HCEC 1CT (cell line): ENCODE measurements at regions not wholly inside any gene's neighbourhood (a gene's known extent, or its start where the extent isn't known, plus 50 kb on each side); places are given as distances from the start of the nearest gene placed in this dataset.
A peak's percentile ranks its signal among the peaks of the same experiment; 100 is the strongest.

Source experiments
- DNase-seq: peaks from one replicate; pipeline ENCODE4 v3.0.0-alpha.2; 2017

DNA sequence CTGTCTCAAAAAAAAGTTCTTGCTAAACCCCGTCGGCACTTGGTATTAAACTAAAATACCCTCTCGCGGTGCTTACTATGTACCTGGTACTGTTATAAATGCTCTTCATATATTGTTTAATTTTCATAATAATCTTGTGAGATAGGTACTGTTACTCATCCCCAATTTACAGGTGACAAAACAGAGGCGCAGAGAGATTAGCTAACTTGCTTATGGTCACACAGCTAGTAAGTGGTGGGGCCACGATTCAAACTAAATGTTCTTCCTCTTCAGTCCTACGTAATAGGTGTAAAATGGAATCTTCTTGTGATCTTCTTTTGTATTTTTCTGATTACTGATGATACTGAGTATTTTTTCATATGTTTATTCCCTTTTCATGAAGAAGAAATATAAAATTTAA is 51.3 kb downstream of the TET3 start:
- DNase-seq: no peak

- no peak for DNase-seq
Observed at GRCh38 chr2:74036450-74037195, 51.9 kb downstream of the TET3 start.

DNA sequence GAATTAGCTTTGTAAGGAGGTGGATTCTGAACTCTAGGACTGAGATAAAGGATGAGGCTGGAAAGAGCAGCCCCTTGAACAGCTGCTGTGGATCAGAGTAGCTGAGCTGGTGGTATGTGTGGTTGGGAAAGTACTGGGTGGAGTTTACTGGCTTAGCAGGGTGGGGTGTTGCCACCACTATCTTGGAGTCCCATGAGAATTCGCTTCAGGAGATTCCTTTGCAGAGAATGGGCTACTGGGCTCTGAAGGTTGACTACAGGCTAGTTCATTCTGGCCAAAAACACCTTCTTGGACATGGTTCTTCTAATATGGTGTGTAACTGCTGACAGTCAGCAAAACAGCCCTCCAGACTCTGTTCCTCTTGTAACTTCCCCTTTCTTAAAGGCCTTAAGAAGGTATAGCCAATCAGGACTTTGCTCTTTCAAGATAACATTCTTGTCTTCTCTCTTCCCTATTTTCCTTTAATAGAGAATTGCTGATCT is 52.7 kb downstream of the TET3 start:
- DNase-seq: peak; percentile 40

DNA sequence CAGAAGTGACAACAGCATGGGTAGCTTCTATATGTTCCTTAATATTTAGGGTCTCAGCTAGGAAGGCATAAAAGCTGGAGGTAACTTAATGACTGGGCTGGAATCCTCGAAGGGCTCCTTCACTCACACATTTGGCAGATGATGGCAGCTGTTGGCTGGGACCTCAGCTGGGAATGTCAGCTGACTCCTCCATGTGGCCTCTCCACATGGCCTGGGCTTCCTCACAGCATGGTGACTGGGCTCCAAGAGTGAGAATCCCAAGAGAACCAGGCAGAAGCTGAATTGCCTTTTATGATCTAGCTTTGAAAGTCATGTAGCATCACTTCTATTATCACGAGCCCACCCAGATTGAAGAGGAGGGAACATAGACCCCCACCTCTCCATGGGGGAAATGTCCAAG is 54.9 kb downstream of the TET3 start:
- no peak for DNase-seq

DNA sequence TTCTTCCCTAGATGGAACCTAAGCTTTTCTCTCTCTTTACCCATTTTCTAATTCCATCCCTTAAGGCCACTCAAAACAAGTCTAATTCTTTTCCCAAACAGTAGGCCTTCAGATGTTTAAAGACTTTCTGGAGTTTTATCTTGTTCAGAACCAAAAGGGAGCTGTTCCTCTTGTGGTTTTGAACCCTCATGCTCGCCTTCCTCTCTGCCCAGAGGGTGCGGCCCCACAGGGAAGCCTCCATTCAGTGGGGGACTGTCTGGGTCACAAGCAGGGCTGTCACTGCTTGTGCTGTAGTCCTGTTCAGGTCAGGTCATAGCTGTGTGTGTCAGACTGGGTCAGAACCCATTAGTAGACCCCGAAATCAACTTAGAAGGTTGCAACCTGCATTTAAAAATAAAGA is 56.5 kb downstream of the TET3 start:
- DNase-seq: no peak

- DNase-seq: no peak
Observed at GRCh38 chr2:74041726-74042125, 57.0 kb downstream of the TET3 start.

GRCh38 chr2:74042606-74043005 is 57.9 kb downstream of the TET3 start:
- DNase-seq: no peak

GRCh38 chr2:74043345-74044329 is 58.9 kb downstream of the TET3 start:
- no peak for DNase-seq

DNA sequence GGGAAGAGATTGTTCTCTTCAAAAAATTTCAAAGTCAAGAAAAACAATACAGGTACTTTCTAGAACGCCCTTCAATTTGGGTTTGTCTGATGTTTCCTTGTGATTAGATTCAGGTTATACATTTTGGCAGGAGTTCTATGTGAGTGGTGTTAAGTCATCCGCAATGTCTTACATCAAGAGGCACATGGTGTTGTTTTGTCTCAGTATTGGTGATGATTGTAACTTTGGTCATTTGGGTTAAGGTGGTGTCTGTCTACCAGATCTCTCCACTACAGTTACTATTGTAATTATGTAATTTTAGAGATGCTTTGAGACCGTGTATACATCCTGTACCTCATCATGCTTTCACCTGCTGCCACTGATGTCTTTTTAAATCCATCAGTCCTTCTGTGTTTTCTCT is 60.3 kb downstream of the TET3 start:
- no peak for DNase-seq

GRCh38 chr2:74045454-74045853 is 60.7 kb downstream of the TET3 start:
- DNase-seq: no peak

- no peak for DNase-seq
Observed at GRCh38 chr2:74046441-74046840, 61.7 kb downstream of the TET3 start.

DNA sequence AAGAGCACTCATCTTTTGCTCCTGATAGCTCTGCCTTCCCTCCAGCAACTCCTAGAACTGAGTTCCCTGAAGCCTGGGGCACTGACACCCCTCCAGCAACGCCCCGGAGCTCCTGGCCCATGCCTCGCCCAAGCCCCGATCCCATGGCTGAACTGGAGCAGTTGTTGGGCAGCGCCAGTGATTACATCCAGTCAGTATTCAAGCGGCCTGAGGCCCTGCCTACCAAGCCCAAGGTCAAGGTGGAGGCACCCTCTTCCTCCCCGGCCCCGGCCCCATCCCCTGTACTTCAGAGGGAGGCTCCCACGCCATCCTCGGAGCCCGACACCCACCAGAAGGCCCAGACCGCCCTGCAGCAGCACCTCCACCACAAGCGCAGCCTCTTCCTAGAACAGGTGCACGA is 62.4 kb downstream of the TET3 start:
- no peak for DNase-seq

DNA sequence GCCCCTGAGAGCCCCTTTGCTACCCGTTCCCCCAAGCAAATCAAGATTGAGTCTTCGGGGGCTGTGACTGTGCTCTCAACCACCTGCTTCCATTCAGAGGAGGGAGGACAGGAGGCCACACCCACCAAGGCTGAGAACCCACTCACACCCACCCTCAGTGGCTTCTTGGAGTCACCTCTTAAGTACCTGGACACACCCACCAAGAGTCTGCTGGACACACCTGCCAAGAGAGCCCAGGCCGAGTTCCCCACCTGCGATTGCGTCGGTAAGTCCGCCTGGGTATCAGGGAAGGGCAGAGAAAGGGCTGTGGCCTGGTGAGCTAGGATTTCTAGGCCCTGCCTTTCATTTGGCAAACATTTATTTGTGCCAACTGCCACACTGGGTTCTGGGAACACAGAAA is 63.4 kb downstream of the TET3 start:
- no peak for DNase-seq

GRCh38 chr2:74048843-74049519 is 64.3 kb downstream of the TET3 start:
- no peak for DNase-seq

- DNase-seq: no peak
Observed at GRCh38 chr2:74050151-74050550, 65.4 kb downstream of the TET3 start.

- DNase-seq: no peak
Observed at GRCh38 chr2:74051504-74051903, 66.8 kb downstream of the TET3 start.

- no peak for DNase-seq
Observed at GRCh38 chr2:74052732-74053710, 68.3 kb downstream of the TET3 start.

DNA sequence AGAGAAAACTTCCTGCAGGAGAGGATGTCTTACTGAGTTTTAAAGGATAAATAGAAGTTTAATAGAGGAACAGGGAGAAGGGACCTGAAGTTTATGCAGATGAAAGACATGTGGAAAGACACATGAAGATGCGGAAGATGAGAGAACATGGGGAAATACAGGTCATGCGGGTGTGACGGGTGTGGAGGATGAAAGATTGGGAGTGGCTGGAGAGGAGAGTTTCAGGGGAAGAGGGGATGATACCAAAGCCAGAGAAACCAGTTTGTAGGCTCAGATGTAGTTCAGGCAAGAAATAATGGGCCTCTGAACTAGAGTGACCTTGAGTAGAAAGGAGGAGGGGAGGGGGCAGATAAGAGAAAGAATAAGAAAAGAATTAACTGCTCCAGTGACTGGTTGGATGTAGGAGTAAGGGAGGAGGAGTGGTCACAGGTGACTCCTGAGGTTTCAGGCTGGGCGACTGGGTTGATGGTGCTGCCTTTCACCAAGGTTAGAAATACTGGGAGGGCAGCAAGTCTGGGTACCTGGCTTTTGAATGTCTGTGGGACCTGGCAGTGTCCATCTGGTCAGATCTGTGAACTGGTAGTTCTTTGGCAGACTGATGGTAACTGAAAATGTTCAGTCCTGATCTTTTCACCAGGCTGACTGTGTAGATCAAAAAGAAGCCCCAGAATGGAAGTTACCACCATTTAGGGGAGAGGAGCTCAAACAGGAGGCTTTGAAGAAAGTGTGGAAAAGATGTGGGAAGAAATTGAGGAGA is 69.4 kb downstream of the TET3 start:
- no peak for DNase-seq

DNA sequence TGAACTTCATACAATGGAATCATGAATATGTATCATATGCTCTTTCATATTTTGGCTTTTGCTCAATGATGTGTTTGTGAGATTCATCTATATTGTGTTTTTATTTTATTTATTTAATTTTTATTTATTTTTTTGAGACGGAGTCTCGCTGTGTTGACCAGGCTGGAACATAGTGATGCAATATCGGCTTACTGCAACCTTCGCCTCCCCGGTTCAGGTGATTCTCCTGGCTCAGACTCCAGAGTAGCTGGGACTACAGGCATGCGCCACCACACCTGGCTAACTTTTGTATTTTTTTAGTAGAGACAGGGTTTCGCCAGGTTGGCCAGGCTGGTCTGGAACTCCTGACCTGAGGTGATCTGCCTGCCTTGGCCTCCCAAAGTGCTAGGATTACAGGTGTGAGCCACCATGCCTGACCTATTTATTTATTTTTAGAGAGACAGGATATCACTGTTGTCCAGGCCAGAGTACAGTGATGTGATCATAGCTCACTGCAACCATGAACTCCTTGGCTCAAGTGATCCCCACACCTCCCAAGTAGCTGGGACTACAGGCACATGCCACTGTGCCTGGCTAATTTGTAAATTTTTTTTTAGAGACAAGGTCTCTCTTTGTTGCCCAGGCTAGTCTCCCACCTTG is 74.5 kb downstream of the TET3 start:
- no peak for DNase-seq

DNA sequence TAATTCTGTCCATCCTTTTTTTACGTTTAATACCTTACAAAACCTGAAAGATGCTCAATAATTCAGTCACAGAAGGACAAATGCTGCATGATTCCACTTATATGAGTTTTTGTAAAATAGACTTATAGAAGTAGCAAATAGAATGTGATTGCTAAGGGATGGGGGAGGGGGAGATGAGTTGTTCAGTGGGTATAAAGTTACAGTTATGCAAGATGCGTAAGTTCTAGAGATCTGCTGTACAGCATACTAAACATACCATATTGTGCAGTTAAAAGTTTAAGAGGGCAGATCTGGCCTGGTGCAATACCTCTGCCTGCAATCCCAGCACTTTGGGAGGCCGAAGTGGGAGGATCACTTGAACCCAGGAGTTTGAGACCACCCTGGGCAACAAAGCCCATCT is 78.8 kb downstream of the TET3 start:
- peak; percentile 38 for DNase-seq

DNA sequence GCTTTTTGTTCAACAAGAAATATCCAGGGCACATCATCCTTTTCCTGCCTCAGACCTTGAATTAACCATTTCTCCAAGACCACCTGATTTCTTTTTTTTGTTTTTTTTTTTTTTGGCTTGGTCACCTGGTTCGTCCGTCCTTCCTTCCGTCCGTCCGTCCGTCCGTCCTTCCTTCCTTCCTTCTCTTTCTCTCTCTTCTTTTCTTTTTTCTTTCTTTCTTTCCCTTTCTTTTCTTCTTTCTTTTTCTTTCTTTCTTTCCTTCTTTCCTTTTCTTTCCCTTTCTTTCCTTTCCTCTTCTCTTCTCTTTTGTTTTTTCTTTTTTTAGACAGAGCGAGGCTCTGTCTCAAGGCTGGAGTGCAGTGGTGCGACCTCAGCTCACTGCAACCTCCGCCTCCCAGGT is 80.7 kb downstream of the TET3 start:
- no peak for DNase-seq
